ENCODE measurements at regions not wholly inside any gene's neighbourhood (a gene's known extent, or its start where the extent isn't known, plus 50 kb on each side); places are given as distances from the start of the nearest gene placed in this dataset.

- Histone ChIP-seq H3K4me1 (ENCODE audit: control insufficient read depth in 2 of 3, insufficient read depth in 2 of 3, low read depth in 1 of 3, low read length in 3 of 3) (no peaks in the 10 kb centered on the region), H3K27me3 (ENCODE audit: control insufficient read depth, insufficient read depth, low read length) (no peaks in the 10 kb centered on the region), H3K9ac (ENCODE audit: low read length in 3 of 3) (no peak overlapping the region), H3K27ac (ENCODE audit: low read depth in 2 of 2, low read length in 2 of 2) (no peak overlapping the region), H3K36me3 (ENCODE audit: control insufficient read depth in 2 of 3, insufficient read depth in 3 of 3, low read length in 3 of 3) (no peaks in the 10 kb centered on the region), H3K9me3 (ENCODE audit: control insufficient read depth in 2 of 3, insufficient read depth in 1 of 3, low read length in 3 of 3) (no peaks in the 10 kb centered on the region), H3K4me3 (ENCODE audit: low read length in 3 of 3) (no peak overlapping the region)
- DNase-seq (no peak), FAIRE-seq (no peak)
- intact Hi-C loops (cut with DNase I): no loop called here
- TF ChIP-seq CTCF (IDR thresholded peaks at IDR 0.05; ENCODE audit: borderline replicate concordance, extremely low read depth, insufficient read depth): no peak
Measured at GRCh38 chr7:121800916-121801675, 71.9 kb upstream of the PTPRZ1 start.

DNA sequence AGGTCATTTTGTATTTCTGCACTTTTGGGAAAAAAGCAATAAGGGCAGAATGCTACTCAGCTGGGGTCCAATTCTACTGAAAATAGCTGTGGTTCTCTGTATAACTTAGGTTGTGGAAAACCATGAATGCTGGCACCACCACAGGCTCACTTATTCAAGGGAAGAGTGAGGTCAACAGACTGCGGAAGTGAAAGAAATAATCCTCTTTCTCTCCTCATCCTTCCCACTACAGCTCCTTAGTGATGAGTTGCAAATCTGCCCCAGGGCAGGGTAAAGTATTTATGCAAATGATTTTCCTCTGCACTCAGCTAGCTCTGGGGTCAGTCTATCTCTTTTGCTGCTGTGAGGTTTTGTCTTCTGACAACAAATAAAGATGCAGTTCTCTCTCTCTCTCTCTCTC, 74.1 kb upstream of the PTPRZ1 start:
- Histone ChIP-seq H3K27me3 (ENCODE audit: control insufficient read depth, insufficient read depth, low read length) (no peaks in the 10 kb centered on the region), H3K4me3 (ENCODE audit: low read length in 3 of 3) (no peak overlapping the region), H3K27ac (ENCODE audit: low read depth in 2 of 2, low read length in 2 of 2) (no peak overlapping the region), H3K9me3 (ENCODE audit: control insufficient read depth in 2 of 3, insufficient read depth in 1 of 3, low read length in 3 of 3) (no peaks in the 10 kb centered on the region), H3K4me1 (ENCODE audit: control insufficient read depth in 2 of 3, insufficient read depth in 2 of 3, low read depth in 1 of 3, low read length in 3 of 3) (no peaks in the 10 kb centered on the region), H3K9ac (ENCODE audit: low read length in 3 of 3) (no peak overlapping the region), H3K36me3 (ENCODE audit: control insufficient read depth in 2 of 3, insufficient read depth in 3 of 3, low read length in 3 of 3) (no peaks in the 10 kb centered on the region)
- intact Hi-C loops (cut with DNase I): no loop called here
- FAIRE-seq (no peak), DNase-seq (no peak)
- TF ChIP-seq CTCF (IDR thresholded peaks at IDR 0.05; ENCODE audit: borderline replicate concordance, extremely low read depth, insufficient read depth): no peak

DNA sequence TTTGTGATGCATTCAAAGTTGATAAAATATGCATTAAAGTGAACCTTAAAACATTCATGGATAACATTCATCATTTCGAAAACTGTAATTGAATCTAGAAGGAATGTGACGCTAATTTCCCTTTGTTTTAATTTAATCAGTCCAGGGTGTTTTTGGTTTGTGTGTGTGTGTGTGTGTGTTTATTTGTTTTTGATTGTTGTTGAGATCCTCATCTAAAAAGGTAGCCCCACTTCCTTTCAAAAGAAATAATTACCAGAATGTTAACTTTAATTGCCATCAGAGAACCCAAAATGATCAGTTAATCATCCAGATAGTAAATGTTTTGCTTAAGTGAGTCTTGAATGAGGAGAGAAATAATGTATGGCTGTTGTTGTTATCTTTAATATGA, 74.5 kb upstream of the PTPRZ1 start:
- DNase-seq: no peak
- intact Hi-C loops (cut with DNase I): no loop called here
- Histone ChIP-seq H3K9ac (ENCODE audit: low read length in 3 of 3) (no peak overlapping the region), H3K4me1 (ENCODE audit: control insufficient read depth in 2 of 3, insufficient read depth in 2 of 3, low read depth in 1 of 3, low read length in 3 of 3) (no peaks in the 10 kb centered on the region), H3K27ac (ENCODE audit: low read depth in 2 of 2, low read length in 2 of 2) (no peak overlapping the region), H3K27me3 (ENCODE audit: control insufficient read depth, insufficient read depth, low read length) (no peaks in the 10 kb centered on the region), H3K4me3 (ENCODE audit: low read length in 3 of 3) (no peak overlapping the region), H3K9me3 (ENCODE audit: control insufficient read depth in 2 of 3, insufficient read depth in 1 of 3, low read length in 3 of 3) (no peaks in the 10 kb centered on the region), H3K36me3 (ENCODE audit: control insufficient read depth in 2 of 3, insufficient read depth in 3 of 3, low read length in 3 of 3) (no peaks in the 10 kb centered on the region)
- FAIRE-seq: no peak
- TF ChIP-seq CTCF (IDR thresholded peaks at IDR 0.05; ENCODE audit: borderline replicate concordance, extremely low read depth, insufficient read depth): no peak
